ENCODE measurements at regions not wholly inside any gene's neighbourhood (a gene's known extent, or its start where the extent isn't known, plus 50 kb on each side); places are given as distances from the start of the nearest gene placed in this dataset.

DNA sequence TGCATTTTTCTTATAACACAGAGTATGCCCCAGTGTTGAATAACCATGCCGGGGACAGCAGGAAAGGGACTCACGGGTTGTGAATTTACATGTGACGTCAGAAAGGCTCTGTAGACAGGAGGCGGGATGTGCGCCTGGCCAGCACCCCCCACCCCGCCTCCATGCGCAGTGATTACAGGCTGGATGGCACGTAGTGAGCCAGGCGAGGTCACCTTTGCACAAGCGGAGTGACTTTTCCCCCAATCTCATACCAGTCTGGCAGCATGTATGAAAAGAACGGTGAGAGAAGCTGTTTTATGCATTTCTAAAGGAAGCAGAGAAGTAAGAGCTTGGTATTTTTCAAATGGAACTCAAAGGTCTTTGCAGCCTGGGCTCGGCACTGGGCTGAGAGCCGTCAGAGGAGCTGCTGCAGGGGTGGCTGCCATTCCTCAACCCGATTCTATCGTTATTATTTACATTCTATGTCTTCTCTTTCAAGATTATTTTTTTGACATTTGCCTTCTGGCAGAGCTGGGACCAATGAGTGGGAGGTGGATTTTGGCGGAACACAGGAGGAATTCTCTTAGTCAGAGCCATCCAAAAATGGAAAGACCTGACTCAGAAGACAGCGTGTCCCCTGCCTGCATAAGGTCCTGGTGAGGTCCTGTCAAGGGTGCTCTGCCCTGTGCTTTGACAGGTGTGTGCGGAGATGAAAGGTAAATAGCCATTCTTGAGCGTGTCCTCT lies 115.6 kb upstream of the SLC45A1 start:
- Histone ChIP-seq H3K79me2 (ENCODE audit: insufficient read depth, low read length) (peaks cover 5% of the 10 kb centered on the region), H3K4me3 (replicated peaks in 1 of 3; ENCODE audit: insufficient read depth in 1 of 3, low read depth in 2 of 3, low read length in 3 of 3) (peak overlapping the region in 2 of 3 experiments; percentile 3 to 45; a peak in 2 of 6 replicates), H3K36me3 (replicated peaks in 1 of 2; ENCODE audit: control insufficient read depth in 1 of 2, insufficient read depth in 2 of 2, low read length in 2 of 2) (no peaks in the 10 kb centered on the region), H2AFZ (ENCODE audit: low read length) (no peak overlapping the region), H3K4me2 (ENCODE audit: low read depth, low read length) (peak overlapping the region; percentile 63), H3K9ac (ENCODE audit: insufficient read depth, low read depth, low read length) (peak overlapping the region; percentile 67), H4K20me1 (ENCODE audit: insufficient read depth, low read length) (no peaks in the 10 kb centered on the region), H3K27me3 (ENCODE audit: control insufficient read depth in 1 of 2, insufficient read depth in 2 of 2, low read length in 2 of 2) (no peaks in the 10 kb centered on the region), H3K4me1 (ENCODE audit: insufficient read depth, low read length) (peaks cover 88% of the 10 kb centered on the region), H3K27ac (ENCODE audit: extremely low read length, insufficient read depth, low read length) (peak overlapping the region; percentile 72), H3K9me3 (ENCODE audit: low read length) (no peaks in the 10 kb centered on the region)
- CTCF ChIA-PET (ENCODE audit: low intra/inter-chr PET ratio, low total read pairs), result no interaction called here
- POLR2A ChIA-PET, result interaction anchor here (1.1 to 5.9 kb wide), 5 partner anchors 9 to 183 kb away, joined by 4 to 48 read pairs (median 8); partner anchors contain the start of gene ERRFI1
- intact Hi-C loops (cut with micrococcal nuclease; ENCODE audit: unreplicated experiment), result no loop called here
- BruUV-seq (replicated peaks), result TSS peak; percentile 87
- DNase-seq (ENCODE audit: low spot score) (peak; percentile 78), ATAC-seq (peak; percentile 40), FAIRE-seq (peak; percentile 48)
- in situ Hi-C loops (cut with HindIII; ENCODE audit: extremely low pct_ligation_motif_present, low pct_unique_long_range_greater_than_20kb), result no loop called here
- 59% methylated on average over 19 of the region's 19 CpGs for WGBS (ENCODE audit: low lambda C conversion rate)
- TF ChIP-seq ZNF432 (CRISPR knock-in tag; IDR thresholded peaks at IDR 0.05; ENCODE audit: borderline replicate concordance), result no peak
- TF ChIP-seq SRY (CRISPR knock-in tag; IDR thresholded peaks at IDR 0.05), result no peak
- no peak for TF ChIP-seq SATB2 (CRISPR knock-in tag; IDR thresholded peaks at IDR 0.05)
- no peak for TF ChIP-seq ZBTB1 (CRISPR knock-in tag; IDR thresholded peaks at IDR 0.05; ENCODE audit: borderline replicate concordance)
- peak; percentile 31 for TF ChIP-seq MED8 (CRISPR knock-in tag; IDR thresholded peaks at IDR 0.05; ENCODE audit: insufficient replicate concordance)
- TF ChIP-seq ZIK1 (CRISPR knock-in tag; IDR thresholded peaks at IDR 0.05; ENCODE audit: borderline replicate concordance, low read depth), result no peak
- no peak for TF ChIP-seq ZNF34 (CRISPR knock-in tag; IDR thresholded peaks at IDR 0.05; ENCODE audit: borderline replicate concordance)
- no peak for TF ChIP-seq KDM4B (CRISPR knock-in tag; IDR thresholded peaks at IDR 0.05)
- peak in 1 of 2 experiments; percentile 59; a peak in 1 of 4 replicates for TF ChIP-seq EP300 (IDR thresholded peaks at IDR 0.05; ENCODE audit: low read depth in 2 of 2, low read length in 2 of 2)
- no peak for TF ChIP-seq EP300 (CRISPR knock-in tag; IDR thresholded peaks at IDR 0.05; ENCODE audit: borderline replicate concordance)
- TF ChIP-seq, protein P1, sequence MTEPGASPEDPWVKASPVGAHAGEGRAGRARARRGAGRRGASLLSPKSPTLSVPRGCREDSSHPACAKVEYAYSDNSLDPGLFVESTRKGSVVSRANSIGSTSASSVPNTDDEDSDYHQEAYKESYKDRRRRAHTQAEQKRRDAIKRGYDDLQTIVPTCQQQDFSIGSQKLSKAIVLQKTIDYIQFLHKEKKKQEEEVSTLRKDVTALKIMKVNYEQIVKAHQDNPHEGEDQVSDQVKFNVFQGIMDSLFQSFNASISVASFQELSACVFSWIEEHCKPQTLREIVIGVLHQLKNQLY (CRISPR knock-in tag; IDR thresholded peaks at IDR 0.05), result no peak
- TF ChIP-seq ZEB1 (IDR thresholded peaks at IDR 0.05; ENCODE audit: insufficient replicate concordance, low read depth), result no peak
- 0 out of 2 replicates have a peak, but pooled peaks have one; percentile 65 for TF ChIP-seq HNRNPL (IDR thresholded peaks at IDR 0.05; ENCODE audit: low read depth, low read length)
- no peak for TF ChIP-seq ZNF761 (CRISPR knock-in tag; conservative IDR thresholded peaks at IDR 0.05)
- no peak for TF ChIP-seq ZNF234 (CRISPR knock-in tag; conservative IDR thresholded peaks at IDR 0.05)
- peak; percentile 92 for TF ChIP-seq RXRB (CRISPR knock-in tag; IDR thresholded peaks at IDR 0.05; ENCODE audit: borderline replicate concordance)
- TF ChIP-seq, protein P2, sequence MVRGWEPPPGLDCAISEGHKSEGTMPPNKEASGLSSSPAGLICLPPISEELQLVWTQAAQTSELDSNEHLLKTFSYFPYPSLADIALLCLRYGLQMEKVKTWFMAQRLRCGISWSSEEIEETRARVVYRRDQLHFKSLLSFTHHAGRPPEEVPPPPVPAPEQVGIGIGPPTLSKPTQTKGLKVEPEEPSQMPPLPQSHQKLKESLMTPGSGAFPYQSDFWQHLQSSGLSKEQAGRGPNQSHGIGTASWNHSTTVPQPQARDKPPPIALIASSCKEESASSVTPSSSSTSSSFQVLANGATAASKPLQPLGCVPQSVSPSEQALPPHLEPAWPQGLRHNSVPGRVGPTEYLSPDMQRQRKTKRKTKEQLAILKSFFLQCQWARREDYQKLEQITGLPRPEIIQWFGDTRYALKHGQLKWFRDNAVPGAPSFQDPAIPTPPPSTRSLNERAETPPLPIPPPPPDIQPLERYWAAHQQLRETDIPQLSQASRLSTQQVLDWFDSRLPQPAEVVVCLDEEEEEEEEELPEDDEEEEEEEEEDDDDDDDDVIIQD (CRISPR knock-in tag; IDR thresholded peaks at IDR 0.05; ENCODE audit: low read depth), result 0 out of 2 replicates have a peak, but pooled peaks have one; percentile 18
- no peak for TF ChIP-seq ZNF235 (CRISPR knock-in tag; IDR thresholded peaks at IDR 0.05; ENCODE audit: borderline replicate concordance)
- TF ChIP-seq, protein P3, sequence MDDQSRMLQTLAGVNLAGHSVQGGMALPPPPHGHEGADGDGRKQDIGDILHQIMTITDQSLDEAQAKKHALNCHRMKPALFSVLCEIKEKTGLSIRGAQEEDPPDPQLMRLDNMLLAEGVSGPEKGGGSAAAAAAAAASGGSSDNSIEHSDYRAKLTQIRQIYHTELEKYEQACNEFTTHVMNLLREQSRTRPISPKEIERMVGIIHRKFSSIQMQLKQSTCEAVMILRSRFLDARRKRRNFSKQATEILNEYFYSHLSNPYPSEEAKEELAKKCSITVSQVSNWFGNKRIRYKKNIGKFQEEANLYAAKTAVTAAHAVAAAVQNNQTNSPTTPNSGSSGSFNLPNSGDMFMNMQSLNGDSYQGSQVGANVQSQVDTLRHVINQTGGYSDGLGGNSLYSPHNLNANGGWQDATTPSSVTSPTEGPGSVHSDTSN (CRISPR knock-in tag; IDR thresholded peaks at IDR 0.05; ENCODE audit: borderline replicate concordance), result no peak
